Endodermal cell (in vitro differentiated cells): ENCODE measurements at regions not wholly inside any gene's neighbourhood (a gene's known extent, or its start where the extent isn't known, plus 50 kb on each side); places are given as distances from the start of the nearest gene placed in this dataset.

Source experiments
- DNase-seq: peaks from one replicate; pipeline ENCODE4 v3.0.0-alpha.2; 2017
- H3K27ac ChIP-seq: 2 replicates; pipeline ENCODE4 v1.5.1; 2013; ENCODE audit warnings: mild to moderate bottlenecking, low read depth, low read length, moderate library complexity
- H3K27me3 ChIP-seq: 2 replicates; pipeline ENCODE4 v1.6.1; 2013; ENCODE audit warnings: mild to moderate bottlenecking, low read length, moderate library complexity; ENCODE audit not compliant: insufficient read depth, control insufficient read depth, poor library complexity, severe bottlenecking
- H3K36me3 ChIP-seq: 2 replicates; pipeline ENCODE4 v1.7.0; 2013; ENCODE audit warnings: mild to moderate bottlenecking, low read length, moderate library complexity; ENCODE audit not compliant: control insufficient read depth, insufficient read depth
- H3K4me1 ChIP-seq: one replicate; pipeline ENCODE4 v1.7.0; 2013; ENCODE audit warnings: low read length; ENCODE audit not compliant: control insufficient read depth, insufficient read depth
- H3K4me3 ChIP-seq: 2 replicates; pipeline ENCODE4 v1.5.1; 2013; ENCODE audit warnings: mild to moderate bottlenecking, low read length, moderate library complexity
- H3K9ac ChIP-seq: 2 replicates; pipeline ENCODE4 v1.6.1; 2013; ENCODE audit warnings: mild to moderate bottlenecking, low read length, moderate library complexity; ENCODE audit not compliant: poor library complexity, severe bottlenecking; ENCODE audit errors: extremely low read depth
- H3K9me3 ChIP-seq: 2 replicates; pipeline ENCODE4 v1.6.1; 2013; ENCODE audit warnings: mild to moderate bottlenecking, low read length, moderate library complexity; ENCODE audit not compliant: control insufficient read depth
- H3K27ac Mint-ChIP-seq: 2 replicates; pipeline ENCODE4 v1.8.0; 2020; ENCODE audit warnings: mixed read lengths
- H3K27me3 Mint-ChIP-seq: 2 replicates; pipeline ENCODE4 v1.8.0; 2021; ENCODE audit warnings: mild to moderate bottlenecking, mixed read lengths; ENCODE audit not compliant: insufficient read depth
- H3K36me3 Mint-ChIP-seq: 2 replicates; pipeline ENCODE4 v1.8.0; 2020; ENCODE audit warnings: low read depth, mixed read lengths
- H3K4me1 Mint-ChIP-seq: 2 replicates; pipeline ENCODE4 v1.8.0; 2020; ENCODE audit warnings: mixed read lengths
- H3K4me3 Mint-ChIP-seq: 2 replicates; pipeline ENCODE4 v1.8.0; 2020; ENCODE audit warnings: mild to moderate bottlenecking, moderate library complexity, mixed read lengths
- H3K9me3 Mint-ChIP-seq: 2 replicates; pipeline ENCODE4 v1.8.0; 2020; ENCODE audit warnings: mild to moderate bottlenecking, mixed read lengths
- WGBS, 2 experiments: methylation state at CpG; one replicate each; pipeline versions ENCODE4 v1.1.5 to v1.1.7; 2013; ENCODE audit warnings: missing lambda C conversion rate in 2 of 2, mixed read lengths in 1 of 2; ENCODE audit not compliant: insufficient coverage in 1 of 2, insufficient read length in 1 of 2; 5-methylcytosine and 5-hydroxymethylcytosine counted together
- TF ChIP-seq, protein P1 (sequence below): fragments of 200-600 bp; sonication (generic); conservative IDR thresholded peaks from 2 replicates; pipeline ENCODE4 v1.5.0; 2021; ENCODE audit warnings: antibody characterized with exemption, mild to moderate bottlenecking

DNA sequence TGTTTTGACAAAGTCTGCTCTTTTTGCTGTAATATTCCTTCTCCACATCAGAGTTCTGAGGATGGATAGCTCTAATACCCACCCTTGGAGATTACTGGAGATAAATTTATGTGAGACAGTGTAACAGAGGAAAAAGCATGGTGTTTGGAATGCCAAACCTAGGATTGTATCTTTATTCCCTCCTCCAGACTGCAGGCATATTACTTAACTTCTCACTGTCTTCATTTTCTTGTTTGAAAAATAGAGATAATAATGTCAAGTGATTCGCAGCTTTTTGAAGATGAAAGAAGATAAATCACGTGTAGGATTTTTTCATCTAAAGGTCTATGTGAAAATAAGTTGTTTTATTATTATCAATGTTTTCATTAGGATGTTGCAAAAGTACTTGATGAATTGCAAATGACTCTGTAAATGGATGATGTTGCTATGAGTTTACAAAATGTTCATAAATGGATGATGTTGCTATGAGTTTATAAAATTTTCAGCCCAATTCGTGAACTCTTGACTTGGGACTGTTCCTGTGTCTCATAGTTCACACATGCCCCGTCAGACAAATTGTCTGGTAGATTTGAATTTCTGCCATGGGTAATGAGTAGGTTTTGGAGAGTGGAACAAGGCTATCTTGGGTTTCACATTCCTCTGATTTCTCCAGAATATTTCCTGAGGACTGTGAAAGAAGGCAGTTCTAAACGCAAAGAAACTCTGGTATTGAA, 113.1 kb upstream of the IGFBP3 start:
- TF ChIP-seq, protein P1, sequence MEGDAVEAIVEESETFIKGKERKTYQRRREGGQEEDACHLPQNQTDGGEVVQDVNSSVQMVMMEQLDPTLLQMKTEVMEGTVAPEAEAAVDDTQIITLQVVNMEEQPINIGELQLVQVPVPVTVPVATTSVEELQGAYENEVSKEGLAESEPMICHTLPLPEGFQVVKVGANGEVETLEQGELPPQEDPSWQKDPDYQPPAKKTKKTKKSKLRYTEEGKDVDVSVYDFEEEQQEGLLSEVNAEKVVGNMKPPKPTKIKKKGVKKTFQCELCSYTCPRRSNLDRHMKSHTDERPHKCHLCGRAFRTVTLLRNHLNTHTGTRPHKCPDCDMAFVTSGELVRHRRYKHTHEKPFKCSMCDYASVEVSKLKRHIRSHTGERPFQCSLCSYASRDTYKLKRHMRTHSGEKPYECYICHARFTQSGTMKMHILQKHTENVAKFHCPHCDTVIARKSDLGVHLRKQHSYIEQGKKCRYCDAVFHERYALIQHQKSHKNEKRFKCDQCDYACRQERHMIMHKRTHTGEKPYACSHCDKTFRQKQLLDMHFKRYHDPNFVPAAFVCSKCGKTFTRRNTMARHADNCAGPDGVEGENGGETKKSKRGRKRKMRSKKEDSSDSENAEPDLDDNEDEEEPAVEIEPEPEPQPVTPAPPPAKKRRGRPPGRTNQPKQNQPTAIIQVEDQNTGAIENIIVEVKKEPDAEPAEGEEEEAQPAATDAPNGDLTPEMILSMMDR = no peak
- Histone ChIP-seq H3K4me1 (no peaks in the 10 kb centered on the region), H3K9ac (no peak overlapping the region), H3K27ac (no peak overlapping the region), H3K9me3 (peaks cover 6% of the 10 kb centered on the region), H3K4me3 (no peak overlapping the region), H3K36me3 (no peaks in the 10 kb centered on the region), H3K27me3 (no peaks in the 10 kb centered on the region)
- no peak for DNase-seq
- Mint-ChIP-seq H3K36me3 (no peaks in the 10 kb centered on the region), H3K9me3 (peaks cover 7% of the 10 kb centered on the region), H3K4me3 (no peak overlapping the region), H3K4me1 (peaks cover 11% of the 10 kb centered on the region), H3K27me3 (no peaks in the 10 kb centered on the region), H3K27ac (no peak overlapping the region)
- WGBS, 2 experiments = 91 to 100% methylated on average over 3 to 5 of the region's 5 CpGs

DNA sequence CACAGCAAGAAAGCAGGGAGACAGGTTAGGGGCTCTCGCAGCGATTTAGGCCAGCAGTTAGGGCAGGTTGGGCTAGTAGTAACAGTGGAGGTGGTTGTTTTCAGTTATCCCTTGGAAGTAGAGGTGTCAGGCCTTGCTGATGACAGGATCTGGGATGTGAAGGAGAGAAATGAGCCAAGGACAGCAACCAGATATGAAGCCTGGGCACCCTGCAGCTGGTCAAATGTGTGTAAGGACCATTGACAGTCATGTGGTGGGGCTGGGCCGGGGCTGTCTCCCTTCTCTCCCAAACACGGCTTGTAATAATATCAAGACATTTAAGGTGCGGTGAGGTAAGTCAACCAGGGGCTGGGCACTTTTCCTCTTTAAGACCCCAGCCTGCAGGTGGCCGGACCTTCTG, 112.5 kb upstream of the IGFBP3 start:
- Mint-ChIP-seq H3K27me3 (no peaks in the 10 kb centered on the region), H3K4me1 (peaks cover 10% of the 10 kb centered on the region), H3K4me3 (no peak overlapping the region), H3K36me3 (no peaks in the 10 kb centered on the region), H3K9me3 (peaks cover 7% of the 10 kb centered on the region), H3K27ac (no peak overlapping the region)
- no peak overlapping the region for H3K27ac ChIP-seq
- DNase-seq = no peak
- H3K4me1 ChIP-seq = no peaks in the 10 kb centered on the region
- no peaks in the 10 kb centered on the region for H3K36me3 ChIP-seq
- peaks cover 6% of the 10 kb centered on the region for H3K9me3 ChIP-seq
- no peak overlapping the region for H3K9ac ChIP-seq
- TF ChIP-seq, protein P1 = no peak
- H3K27me3 ChIP-seq = no peaks in the 10 kb centered on the region
- no peak overlapping the region for H3K4me3 ChIP-seq
- WGBS, 2 experiments = 97 to 100% methylated on average over 3 to 6 of the region's 6 CpGs

DNA sequence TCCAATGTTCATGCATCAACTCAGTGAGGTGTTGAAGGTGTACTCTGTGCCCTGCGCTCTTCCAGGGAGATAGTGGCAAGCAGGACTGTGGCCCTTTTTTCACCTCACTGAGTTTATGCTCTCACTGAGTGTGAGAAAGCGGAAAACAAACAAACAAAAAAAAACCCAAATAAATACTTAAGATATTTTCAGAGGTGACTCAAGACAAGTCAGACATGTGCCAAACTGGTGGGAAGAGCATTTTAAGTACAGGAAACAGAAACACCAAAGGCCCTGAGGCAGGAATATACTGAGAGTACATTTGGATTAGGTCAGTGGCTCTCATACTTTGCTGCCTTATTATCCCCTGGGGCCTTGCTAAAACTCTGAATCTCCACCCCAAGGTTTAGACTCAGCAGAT, 111.9 kb upstream of the IGFBP3 start:
- H3K4me1 ChIP-seq = no peaks in the 10 kb centered on the region
- Mint-ChIP-seq H3K27ac (no peak overlapping the region), H3K36me3 (no peaks in the 10 kb centered on the region), H3K4me1 (peaks cover 7% of the 10 kb centered on the region), H3K27me3 (no peaks in the 10 kb centered on the region), H3K4me3 (no peak overlapping the region), H3K9me3 (peaks cover 7% of the 10 kb centered on the region)
- WGBS, 2 experiments = 89% methylated on average over 2 of the region's 2 CpGs; no CpG with 5 or more reads in 1 of the 2 experiments
- H3K9me3 ChIP-seq = peaks cover 6% of the 10 kb centered on the region
- H3K4me3 ChIP-seq = no peak overlapping the region
- no peaks in the 10 kb centered on the region for H3K27me3 ChIP-seq
- no peak overlapping the region for H3K27ac ChIP-seq
- no peaks in the 10 kb centered on the region for H3K36me3 ChIP-seq
- TF ChIP-seq, protein P1 = no peak
- no peak for DNase-seq
- H3K9ac ChIP-seq = no peak overlapping the region
